ENCODE measurements at regions not wholly inside any gene's neighbourhood (a gene's known extent, or its start where the extent isn't known, plus 50 kb on each side); places are given as distances from the start of the nearest gene placed in this dataset.
A peak's percentile ranks its signal among the peaks of the same experiment; 100 is the strongest.

DNA sequence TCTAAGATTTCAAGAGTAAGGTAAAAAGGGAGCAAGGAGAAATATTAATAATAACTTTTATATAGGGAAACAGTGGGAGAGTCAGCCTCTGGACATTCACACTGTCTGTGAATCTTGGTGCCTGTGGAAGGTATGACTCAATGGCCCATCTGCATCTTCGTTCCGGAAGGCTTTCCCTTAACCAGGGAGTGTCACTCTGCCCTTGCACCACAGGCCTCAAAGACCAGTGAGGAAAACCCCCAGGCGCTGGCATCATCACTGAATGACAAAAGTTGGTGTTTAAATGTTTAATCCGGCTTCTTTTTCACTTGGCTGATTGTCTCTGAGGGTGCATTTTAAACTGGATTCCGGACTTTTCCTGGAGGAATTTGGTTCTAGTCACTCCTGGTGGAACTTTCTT, 522.4 kb upstream of the TLE4 start:
- CTCF ChIA-PET: no interaction called here
- Histone ChIP-seq H3K27ac (ENCODE audit: insufficient read depth in 1 of 2, low read depth in 1 of 2, low read length in 2 of 2, poor library complexity in 1 of 2, severe bottlenecking in 2 of 2) (no peak overlapping the region), H3K36me3 (ENCODE audit: control insufficient read depth in 4 of 4, insufficient read depth in 4 of 4, low read length in 3 of 4) (no peaks in the 10 kb centered on the region), H3K27me3 (replicated peaks in 2 of 5; ENCODE audit: control insufficient read depth in 4 of 5, insufficient read depth in 5 of 5, low read length in 4 of 5) (no peaks in the 10 kb centered on the region), H3K4me3 (ENCODE audit: control insufficient read depth in 1 of 7, extremely low read depth in 1 of 7, insufficient read depth in 4 of 7, low read depth in 2 of 7, low read length in 6 of 7) (no peak overlapping the region), H3K9me3 (ENCODE audit: control extremely low read depth in 1 of 5, control insufficient read depth in 4 of 5, insufficient read depth in 2 of 5, low read depth in 1 of 5, low read length in 4 of 5) (no peaks in the 10 kb centered on the region), H3K4me1 (ENCODE audit: control extremely low read depth in 1 of 4, control insufficient read depth in 4 of 4, insufficient read depth in 4 of 4, low read length in 3 of 4) (peaks cover 0 to 8% (median 3%) of the 10 kb centered on the region in 4 experiments)
- POLR2A ChIA-PET: no interaction called here
- WGBS (ENCODE audit: insufficient coverage): no CpG with 5 or more reads among the region's 5 CpGs
- DNase-seq: no peak

DNA sequence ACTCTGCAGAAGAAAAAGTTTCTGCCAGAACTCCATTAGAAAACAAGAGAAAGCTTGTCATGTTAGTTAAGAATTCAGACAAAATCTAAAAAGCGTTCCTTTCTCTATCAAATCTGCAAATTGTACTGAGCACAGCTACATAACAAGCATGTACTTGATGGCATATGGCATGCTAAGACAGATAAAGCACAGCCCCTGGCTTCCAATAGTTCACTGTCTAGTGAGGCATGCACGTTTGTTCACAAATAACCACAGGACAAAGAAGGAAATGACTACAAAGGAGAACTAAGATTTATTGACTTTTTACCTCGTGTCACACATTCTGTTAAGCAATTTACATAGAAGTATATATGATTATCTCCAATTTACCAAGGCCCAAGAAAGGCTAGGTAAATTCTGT, 518.2 kb upstream of the TLE4 start:
- Histone ChIP-seq H3K4me3 (ENCODE audit: control insufficient read depth in 1 of 7, extremely low read depth in 1 of 7, insufficient read depth in 4 of 7, low read depth in 2 of 7, low read length in 6 of 7) (no peak overlapping the region), H3K27me3 (replicated peaks in 2 of 5; ENCODE audit: control insufficient read depth in 4 of 5, insufficient read depth in 5 of 5, low read length in 4 of 5) (no peaks in the 10 kb centered on the region), H3K9me3 (ENCODE audit: control extremely low read depth in 1 of 5, control insufficient read depth in 4 of 5, insufficient read depth in 2 of 5, low read depth in 1 of 5, low read length in 4 of 5) (no peaks in the 10 kb centered on the region), H3K4me1 (ENCODE audit: control extremely low read depth in 1 of 4, control insufficient read depth in 4 of 4, insufficient read depth in 4 of 4, low read length in 3 of 4) (peaks cover 0 to 8% (median 3%) of the 10 kb centered on the region in 4 experiments), H3K36me3 (ENCODE audit: control insufficient read depth in 4 of 4, insufficient read depth in 4 of 4, low read length in 3 of 4) (no peaks in the 10 kb centered on the region), H3K27ac (ENCODE audit: insufficient read depth in 1 of 2, low read depth in 1 of 2, low read length in 2 of 2, poor library complexity in 1 of 2, severe bottlenecking in 2 of 2) (no peak overlapping the region)
- DNase-seq: peak; percentile 1 to 61 (median 40)
- POLR2A ChIA-PET: no interaction called here
- CTCF ChIA-PET: no interaction called here
- no CpG with 5 or more reads among the region's 3 CpGs for WGBS (ENCODE audit: insufficient coverage)

- ChIA-PET CTCF (no interaction called here), POLR2A (no interaction called here)
- Histone ChIP-seq H3K27me3 (replicated peaks in 2 of 5; ENCODE audit: control insufficient read depth in 4 of 5, insufficient read depth in 5 of 5, low read length in 4 of 5) (no peaks in the 10 kb centered on the region), H3K27ac (ENCODE audit: insufficient read depth in 1 of 2, low read depth in 1 of 2, low read length in 2 of 2, poor library complexity in 1 of 2, severe bottlenecking in 2 of 2) (no peak overlapping the region), H3K4me3 (ENCODE audit: control insufficient read depth in 1 of 7, extremely low read depth in 1 of 7, insufficient read depth in 4 of 7, low read depth in 2 of 7, low read length in 6 of 7) (no peak overlapping the region), H3K36me3 (ENCODE audit: control insufficient read depth in 4 of 4, insufficient read depth in 4 of 4, low read length in 3 of 4) (no peaks in the 10 kb centered on the region), H3K9me3 (ENCODE audit: control extremely low read depth in 1 of 5, control insufficient read depth in 4 of 5, insufficient read depth in 2 of 5, low read depth in 1 of 5, low read length in 4 of 5) (no peaks in the 10 kb centered on the region), H3K4me1 (ENCODE audit: control extremely low read depth in 1 of 4, control insufficient read depth in 4 of 4, insufficient read depth in 4 of 4, low read length in 3 of 4) (peaks cover 0 to 8% (median 3%) of the 10 kb centered on the region in 4 experiments)
- WGBS (ENCODE audit: insufficient coverage): 98% methylated on average over 5 of the region's 6 CpGs
- DNase-seq: no peak
These were observed 517.3 kb upstream of the TLE4 start for GRCh38 chr9:79054500-79054899.

DNA sequence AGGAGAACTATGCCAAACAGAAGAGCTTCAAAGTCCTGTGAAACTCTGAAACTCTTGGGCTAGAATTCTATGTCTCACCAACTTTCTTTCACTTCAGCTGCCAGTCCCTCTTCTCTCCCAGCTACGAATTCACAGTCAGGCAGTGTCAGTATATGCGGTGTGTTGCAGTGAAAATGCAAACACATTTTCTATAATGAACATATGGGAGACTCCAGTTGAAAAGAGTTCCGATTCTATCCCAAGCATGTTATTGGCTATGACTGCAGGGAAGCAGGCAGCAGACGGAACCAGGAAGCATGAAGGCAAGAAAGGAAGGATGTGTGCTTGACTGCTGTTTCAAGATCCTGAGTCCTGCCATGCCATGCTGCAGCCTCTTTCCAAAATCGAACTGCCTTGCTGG, 515.7 kb upstream of the TLE4 start:
- 90% methylated on average over 2 of the region's 5 CpGs for WGBS (ENCODE audit: insufficient coverage)
- DNase-seq: no peak
- POLR2A ChIA-PET: no interaction called here
- Histone ChIP-seq H3K4me1 (ENCODE audit: control extremely low read depth in 1 of 4, control insufficient read depth in 4 of 4, insufficient read depth in 4 of 4, low read length in 3 of 4) (peaks cover 0 to 8% (median 3%) of the 10 kb centered on the region in 4 experiments), H3K27me3 (replicated peaks in 2 of 5; ENCODE audit: control insufficient read depth in 4 of 5, insufficient read depth in 5 of 5, low read length in 4 of 5) (no peaks in the 10 kb centered on the region), H3K4me3 (ENCODE audit: control insufficient read depth in 1 of 7, extremely low read depth in 1 of 7, insufficient read depth in 4 of 7, low read depth in 2 of 7, low read length in 6 of 7) (no peak overlapping the region), H3K9me3 (ENCODE audit: control extremely low read depth in 1 of 5, control insufficient read depth in 4 of 5, insufficient read depth in 2 of 5, low read depth in 1 of 5, low read length in 4 of 5) (no peaks in the 10 kb centered on the region), H3K36me3 (ENCODE audit: control insufficient read depth in 4 of 4, insufficient read depth in 4 of 4, low read length in 3 of 4) (no peaks in the 10 kb centered on the region), H3K27ac (ENCODE audit: insufficient read depth in 1 of 2, low read depth in 1 of 2, low read length in 2 of 2, poor library complexity in 1 of 2, severe bottlenecking in 2 of 2) (no peak overlapping the region)
- CTCF ChIA-PET: no interaction called here

GRCh38 chr9:79057576-79057975, 514.2 kb upstream of the TLE4 start:
- H3K9me3 ChIP-seq (ENCODE audit: control extremely low read depth in 1 of 5, control insufficient read depth in 4 of 5, insufficient read depth in 2 of 5, low read depth in 1 of 5, low read length in 4 of 5): no peaks in the 10 kb centered on the region
- POLR2A ChIA-PET: no interaction called here
- no peak overlapping the region for H3K4me3 ChIP-seq (ENCODE audit: control insufficient read depth in 1 of 7, extremely low read depth in 1 of 7, insufficient read depth in 4 of 7, low read depth in 2 of 7, low read length in 6 of 7)
- no peaks in the 10 kb centered on the region for H3K36me3 ChIP-seq (ENCODE audit: control insufficient read depth in 4 of 4, insufficient read depth in 4 of 4, low read length in 3 of 4)
- H3K27me3 ChIP-seq (replicated peaks in 2 of 5; ENCODE audit: control insufficient read depth in 4 of 5, insufficient read depth in 5 of 5, low read length in 4 of 5): no peaks in the 10 kb centered on the region
- H3K27ac ChIP-seq (ENCODE audit: insufficient read depth in 1 of 2, low read depth in 1 of 2, low read length in 2 of 2, poor library complexity in 1 of 2, severe bottlenecking in 2 of 2): no peak overlapping the region
- CTCF ChIA-PET: no interaction called here
- H3K4me1 ChIP-seq (ENCODE audit: control extremely low read depth in 1 of 4, control insufficient read depth in 4 of 4, insufficient read depth in 4 of 4, low read length in 3 of 4): peaks cover 0 to 8% (median 3%) of the 10 kb centered on the region in 4 experiments
- no peak for DNase-seq

- Histone ChIP-seq H3K4me3 (ENCODE audit: control insufficient read depth in 1 of 7, extremely low read depth in 1 of 7, insufficient read depth in 4 of 7, low read depth in 2 of 7, low read length in 6 of 7) (no peak overlapping the region), H3K9me3 (ENCODE audit: control extremely low read depth in 1 of 5, control insufficient read depth in 4 of 5, insufficient read depth in 2 of 5, low read depth in 1 of 5, low read length in 4 of 5) (no peaks in the 10 kb centered on the region), H3K4me1 (ENCODE audit: control extremely low read depth in 1 of 4, control insufficient read depth in 4 of 4, insufficient read depth in 4 of 4, low read length in 3 of 4) (no peaks in the 10 kb centered on the region), H3K27me3 (replicated peaks in 2 of 5; ENCODE audit: control insufficient read depth in 4 of 5, insufficient read depth in 5 of 5, low read length in 4 of 5) (no peaks in the 10 kb centered on the region), H3K36me3 (ENCODE audit: control insufficient read depth in 4 of 4, insufficient read depth in 4 of 4, low read length in 3 of 4) (no peaks in the 10 kb centered on the region), H3K27ac (ENCODE audit: insufficient read depth in 1 of 2, low read depth in 1 of 2, low read length in 2 of 2, poor library complexity in 1 of 2, severe bottlenecking in 2 of 2) (no peak overlapping the region)
- 0% methylated on average over 1 of the region's 1 CpG for WGBS (ENCODE audit: insufficient coverage)
- CTCF ChIA-PET: interaction anchor here (0.7 kb wide), 1 partner anchor 935 kb away, joined by 3 read pairs; no protein-coding TSS in a partner anchor
- DNase-seq: no peak
- POLR2A ChIA-PET: no interaction called here
These were observed 511.0 kb upstream of the TLE4 start for GRCh38 chr9:79060766-79061165.

GRCh38 chr9:79061752-79062616, 509.8 kb upstream of the TLE4 start:
- 100% methylated on average over 2 of the region's 7 CpGs for WGBS (ENCODE audit: insufficient coverage)
- ChIA-PET CTCF (no interaction called here), POLR2A (no interaction called here)
- Histone ChIP-seq H3K4me1 (ENCODE audit: control extremely low read depth in 1 of 4, control insufficient read depth in 4 of 4, insufficient read depth in 4 of 4, low read length in 3 of 4) (no peaks in the 10 kb centered on the region), H3K27ac (ENCODE audit: insufficient read depth in 1 of 2, low read depth in 1 of 2, low read length in 2 of 2, poor library complexity in 1 of 2, severe bottlenecking in 2 of 2) (no peak overlapping the region), H3K9me3 (ENCODE audit: control extremely low read depth in 1 of 5, control insufficient read depth in 4 of 5, insufficient read depth in 2 of 5, low read depth in 1 of 5, low read length in 4 of 5) (no peaks in the 10 kb centered on the region), H3K27me3 (replicated peaks in 2 of 5; ENCODE audit: control insufficient read depth in 4 of 5, insufficient read depth in 5 of 5, low read length in 4 of 5) (no peaks in the 10 kb centered on the region), H3K4me3 (ENCODE audit: control insufficient read depth in 1 of 7, extremely low read depth in 1 of 7, insufficient read depth in 4 of 7, low read depth in 2 of 7, low read length in 6 of 7) (no peak overlapping the region), H3K36me3 (ENCODE audit: control insufficient read depth in 4 of 4, insufficient read depth in 4 of 4, low read length in 3 of 4) (no peaks in the 10 kb centered on the region)
- DNase-seq: no peak

Measured in common myeloid progenitor, CD34-positive (primary cell).